ENCODE measurements at regions not wholly inside any gene's neighbourhood (a gene's known extent, or its start where the extent isn't known, plus 50 kb on each side); places are given as distances from the start of the nearest gene placed in this dataset.

- H3K4me1 ChIP-seq (ENCODE audit: insufficient read depth, low read length, poor library complexity, severe bottlenecking): no peaks in the 10 kb centered on the region
- no peaks in the 10 kb centered on the region for H3K27me3 ChIP-seq (ENCODE audit: insufficient read depth, low read length, poor library complexity, severe bottlenecking)
- no peaks in the 10 kb centered on the region for H4K20me1 ChIP-seq (ENCODE audit: insufficient read depth, low read length, poor library complexity, severe bottlenecking)
- no peak overlapping the region for H3K4me3 ChIP-seq (ENCODE audit: low read length, poor library complexity, severe bottlenecking)
- no peaks in the 10 kb centered on the region for H3K36me3 ChIP-seq (ENCODE audit: insufficient read depth, low read length)
- no peaks in the 10 kb centered on the region for H3F3A ChIP-seq (ENCODE audit: low read depth)
- no peaks in the 10 kb centered on the region for H3K9me2 ChIP-seq (replicated peaks; ENCODE audit: low read depth, low read length)
- peaks cover 5% of the 10 kb centered on the region; the same call in 1 of the 2 replicates for H3K9me3 ChIP-seq (ENCODE audit: insufficient read depth, low read depth, low read length)
- no peak overlapping the region for H3K4me2 ChIP-seq (ENCODE audit: low read depth, low read length, poor library complexity, severe bottlenecking)
- no peak for TF ChIP-seq CTCF (conservative IDR thresholded peaks at IDR 0.05; ENCODE audit: low read length)
- no peak for TF ChIP-seq EZH2phosphoT487 (IDR thresholded peaks at IDR 0.05; ENCODE audit: borderline replicate concordance)
- no peak overlapping the region for H2AFZ ChIP-seq (ENCODE audit: low read length)
- H3K9ac ChIP-seq (ENCODE audit: low read depth, low read length, poor library complexity, severe bottlenecking): no peak overlapping the region
- no peaks in the 10 kb centered on the region for H3K79me2 ChIP-seq (ENCODE audit: insufficient read depth, low read length)
Measured at GRCh38 chr7:133196856-133197612, 55.8 kb upstream of the EXOC4 start.

GRCh38 chr7:133197972-133198544, 54.8 kb upstream of the EXOC4 start:
- Histone ChIP-seq H3K4me1 (ENCODE audit: insufficient read depth, low read length, poor library complexity, severe bottlenecking) (no peaks in the 10 kb centered on the region), H3K4me2 (ENCODE audit: low read depth, low read length, poor library complexity, severe bottlenecking) (no peak overlapping the region), H4K20me1 (ENCODE audit: insufficient read depth, low read length, poor library complexity, severe bottlenecking) (no peaks in the 10 kb centered on the region), H3F3A (ENCODE audit: low read depth) (no peaks in the 10 kb centered on the region), H3K9me3 (ENCODE audit: insufficient read depth, low read depth, low read length) (peaks cover 5% of the 10 kb centered on the region; the same call in 1 of the 2 replicates), H3K36me3 (ENCODE audit: insufficient read depth, low read length) (no peaks in the 10 kb centered on the region), H2AFZ (ENCODE audit: low read length) (no peak overlapping the region), H3K4me3 (ENCODE audit: low read length, poor library complexity, severe bottlenecking) (no peak overlapping the region), H3K9ac (ENCODE audit: low read depth, low read length, poor library complexity, severe bottlenecking) (no peak overlapping the region), H3K79me2 (ENCODE audit: insufficient read depth, low read length) (no peaks in the 10 kb centered on the region), H3K27me3 (ENCODE audit: insufficient read depth, low read length, poor library complexity, severe bottlenecking) (no peaks in the 10 kb centered on the region), H3K9me2 (replicated peaks; ENCODE audit: low read depth, low read length) (no peaks in the 10 kb centered on the region)
- no peak for TF ChIP-seq EZH2phosphoT487 (IDR thresholded peaks at IDR 0.05; ENCODE audit: borderline replicate concordance)
- TF ChIP-seq CTCF (conservative IDR thresholded peaks at IDR 0.05; ENCODE audit: low read length): no peak

DNA sequence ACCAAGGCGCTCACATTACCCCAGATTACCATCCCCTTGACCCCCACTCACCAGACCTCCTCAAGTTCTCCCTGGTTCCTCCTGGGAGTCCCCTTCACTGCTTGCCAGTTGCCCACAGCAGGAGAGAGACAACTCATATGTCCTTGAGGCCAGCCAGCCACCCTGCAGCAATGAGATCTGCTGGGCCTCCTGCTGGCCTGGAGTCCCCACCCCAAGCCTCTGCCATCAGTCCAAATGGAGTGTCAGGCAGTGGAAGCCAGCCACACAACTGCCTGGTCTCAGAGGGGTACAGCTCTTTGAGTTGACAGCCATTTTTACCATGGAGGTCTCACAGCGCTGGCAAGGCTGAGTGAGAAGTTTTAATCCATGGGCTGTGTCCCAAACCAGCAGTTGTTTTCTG, 53.0 kb upstream of the EXOC4 start:
- Histone ChIP-seq H3K36me3 (ENCODE audit: insufficient read depth, low read length) (no peaks in the 10 kb centered on the region), H4K20me1 (ENCODE audit: insufficient read depth, low read length, poor library complexity, severe bottlenecking) (no peaks in the 10 kb centered on the region), H3K4me2 (ENCODE audit: low read depth, low read length, poor library complexity, severe bottlenecking) (no peak overlapping the region), H3K9me3 (ENCODE audit: insufficient read depth, low read depth, low read length) (no peaks in the 10 kb centered on the region), H3K9me2 (replicated peaks; ENCODE audit: low read depth, low read length) (no peaks in the 10 kb centered on the region), H2AFZ (ENCODE audit: low read length) (no peak overlapping the region), H3K27me3 (ENCODE audit: insufficient read depth, low read length, poor library complexity, severe bottlenecking) (no peaks in the 10 kb centered on the region), H3K4me1 (ENCODE audit: insufficient read depth, low read length, poor library complexity, severe bottlenecking) (no peaks in the 10 kb centered on the region), H3K9ac (ENCODE audit: low read depth, low read length, poor library complexity, severe bottlenecking) (no peak overlapping the region), H3F3A (ENCODE audit: low read depth) (no peaks in the 10 kb centered on the region), H3K4me3 (ENCODE audit: low read length, poor library complexity, severe bottlenecking) (no peak overlapping the region), H3K79me2 (ENCODE audit: insufficient read depth, low read length) (no peaks in the 10 kb centered on the region)
- no peak for TF ChIP-seq EZH2phosphoT487 (IDR thresholded peaks at IDR 0.05; ENCODE audit: borderline replicate concordance)

Measured in Loucy (cell line).